ENCODE measurements at regions not wholly inside any gene's neighbourhood (a gene's known extent, or its start where the extent isn't known, plus 50 kb on each side); places are given as distances from the start of the nearest gene placed in this dataset.

DNA sequence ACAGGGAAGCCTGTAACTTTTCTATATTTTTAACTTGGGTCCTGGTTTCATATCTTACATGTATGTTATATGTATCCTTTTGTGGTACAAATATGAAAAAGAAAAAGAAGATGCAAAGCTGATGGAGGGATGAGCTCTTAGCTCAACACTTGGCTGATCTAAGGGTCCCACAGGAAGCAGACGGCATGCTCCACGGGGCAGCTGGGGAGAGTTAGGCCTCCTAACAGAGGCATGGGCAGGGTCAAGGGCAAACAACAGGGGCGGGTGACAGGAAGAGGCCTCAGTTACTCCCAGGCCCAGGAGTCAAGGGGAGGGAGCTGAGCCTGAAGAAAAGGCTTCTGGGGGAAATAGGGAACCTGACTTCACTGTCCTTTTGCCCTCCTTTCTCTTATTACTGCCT is 287.2 kb downstream of the ZSWIM6 start:
- Mint-ChIP-seq H3K4me3 (no peak overlapping the region), H3K4me1 (peaks cover 10% of the 10 kb centered on the region), H3K9me3 (no peaks in the 10 kb centered on the region), H3K27ac (no peak overlapping the region), H3K36me3 (no peaks in the 10 kb centered on the region), H3K27me3 (ENCODE audit: low read depth) (no peaks in the 10 kb centered on the region)
- no peak for TF ChIP-seq CTCF (IDR thresholded peaks at IDR 0.05; ENCODE audit: unreplicated experiment)
- DNase-seq (ENCODE audit: low spot score in 2 of 2, unreplicated experiment in 2 of 2), result no peak

DNA sequence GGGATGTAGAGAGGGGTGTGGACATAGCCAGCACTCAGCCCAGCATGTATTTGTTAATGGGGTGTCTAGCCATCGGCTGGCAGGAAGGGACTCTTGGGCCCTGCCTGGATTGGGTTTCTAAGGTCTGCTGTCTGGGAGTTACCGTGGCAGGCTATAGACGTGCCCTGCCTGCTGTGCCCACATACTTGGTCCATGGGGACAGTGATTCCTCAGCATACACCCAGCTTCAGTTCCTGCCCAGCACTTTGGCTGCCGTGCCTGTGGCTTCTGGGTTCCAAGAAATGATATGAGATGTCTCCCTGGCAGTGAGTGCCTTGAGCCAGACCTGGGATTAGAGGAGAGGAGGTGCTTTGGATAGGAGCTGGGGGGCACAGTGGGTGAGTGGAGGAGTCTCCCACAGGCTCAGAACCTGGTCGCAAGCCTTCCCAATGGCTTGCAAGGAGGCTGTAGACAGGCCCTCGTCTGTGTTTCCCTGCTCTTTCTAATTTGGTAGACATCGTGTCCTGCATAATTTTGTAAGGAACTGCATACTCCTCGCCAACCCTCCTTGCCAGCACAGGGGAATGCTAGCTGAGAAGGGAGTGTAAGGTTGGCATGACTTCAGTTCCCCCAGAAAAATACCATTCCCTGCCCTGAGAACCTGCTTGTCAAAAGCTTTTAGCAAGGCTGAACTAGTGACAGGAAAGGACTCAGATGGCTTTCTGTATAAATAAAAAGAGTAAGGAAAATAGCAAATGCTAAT is 287.9 kb downstream of the ZSWIM6 start:
- no peak overlapping the region for H3K4me3 Mint-ChIP-seq
- no peak for TF ChIP-seq CTCF (IDR thresholded peaks at IDR 0.05; ENCODE audit: unreplicated experiment)
- peaks cover 13% of the 10 kb centered on the region for H3K4me1 Mint-ChIP-seq
- no peaks in the 10 kb centered on the region for H3K9me3 Mint-ChIP-seq
- H3K36me3 Mint-ChIP-seq, result no peaks in the 10 kb centered on the region
- no peaks in the 10 kb centered on the region for H3K27me3 Mint-ChIP-seq (ENCODE audit: low read depth)
- no peak overlapping the region for H3K27ac Mint-ChIP-seq
- DNase-seq (ENCODE audit: low spot score in 2 of 2, unreplicated experiment in 2 of 2), result no peak

DNA sequence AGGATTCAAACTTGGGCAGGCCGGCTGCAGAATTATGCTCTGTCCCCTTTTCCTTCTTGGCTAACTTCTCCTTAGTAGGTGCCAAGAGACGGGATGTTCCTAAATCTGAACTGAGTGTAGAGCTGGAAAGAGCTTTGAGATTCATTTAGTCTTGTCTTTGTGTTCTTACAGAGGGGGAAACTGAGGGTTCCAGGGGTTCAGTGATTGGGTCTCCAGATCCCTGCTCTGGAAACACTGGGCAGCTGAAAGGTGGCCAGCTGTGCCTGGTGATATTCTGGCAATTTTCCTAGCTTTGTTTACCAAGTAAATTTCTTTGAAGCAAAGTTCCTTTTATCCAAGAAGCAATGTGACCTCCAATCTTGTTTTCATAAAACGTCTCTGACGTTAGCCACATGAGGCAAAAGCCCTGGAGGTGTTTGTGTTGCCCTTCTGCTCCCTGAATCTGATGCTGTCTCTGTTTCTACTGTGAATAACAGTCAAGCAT is 288.7 kb downstream of the ZSWIM6 start:
- Mint-ChIP-seq H3K36me3 (no peaks in the 10 kb centered on the region), H3K4me3 (no peak overlapping the region), H3K27me3 (ENCODE audit: low read depth) (no peaks in the 10 kb centered on the region), H3K9me3 (no peaks in the 10 kb centered on the region), H3K27ac (no peak overlapping the region), H3K4me1 (peaks cover 16% of the 10 kb centered on the region)
- no peak for DNase-seq (ENCODE audit: low spot score in 2 of 2, unreplicated experiment in 2 of 2)
- TF ChIP-seq CTCF (IDR thresholded peaks at IDR 0.05; ENCODE audit: unreplicated experiment), result no peak

DNA sequence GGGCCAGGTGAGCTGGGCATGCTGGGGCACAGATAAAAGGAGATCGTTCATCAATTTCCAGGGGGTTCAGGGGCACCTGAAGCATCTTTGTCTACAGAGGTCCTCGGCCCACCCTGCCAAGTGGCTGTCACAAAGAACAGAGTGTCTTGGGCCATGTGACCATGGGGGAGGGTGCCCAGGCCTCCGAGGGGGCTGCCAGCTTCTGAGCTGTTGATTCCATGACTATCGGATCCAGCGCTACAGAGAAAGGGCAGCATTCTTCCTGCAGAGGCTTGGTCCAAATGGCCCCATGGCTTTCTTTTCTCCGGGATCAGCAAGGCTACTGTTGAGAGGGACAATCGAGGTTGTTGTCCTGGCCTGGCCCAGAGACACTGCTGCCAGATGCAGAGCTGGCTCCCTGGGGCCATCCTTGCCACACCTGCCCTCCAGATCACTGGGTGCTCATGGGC is 289.2 kb downstream of the ZSWIM6 start:
- H3K4me3 Mint-ChIP-seq, result no peak overlapping the region
- no peaks in the 10 kb centered on the region for H3K36me3 Mint-ChIP-seq
- peaks cover 16% of the 10 kb centered on the region for H3K4me1 Mint-ChIP-seq
- H3K27me3 Mint-ChIP-seq (ENCODE audit: low read depth), result no peaks in the 10 kb centered on the region
- H3K9me3 Mint-ChIP-seq, result no peaks in the 10 kb centered on the region
- TF ChIP-seq CTCF (IDR thresholded peaks at IDR 0.05; ENCODE audit: unreplicated experiment), result no peak
- H3K27ac Mint-ChIP-seq, result no peak overlapping the region
- no peak for DNase-seq (ENCODE audit: low spot score in 2 of 2, unreplicated experiment in 2 of 2)

DNA sequence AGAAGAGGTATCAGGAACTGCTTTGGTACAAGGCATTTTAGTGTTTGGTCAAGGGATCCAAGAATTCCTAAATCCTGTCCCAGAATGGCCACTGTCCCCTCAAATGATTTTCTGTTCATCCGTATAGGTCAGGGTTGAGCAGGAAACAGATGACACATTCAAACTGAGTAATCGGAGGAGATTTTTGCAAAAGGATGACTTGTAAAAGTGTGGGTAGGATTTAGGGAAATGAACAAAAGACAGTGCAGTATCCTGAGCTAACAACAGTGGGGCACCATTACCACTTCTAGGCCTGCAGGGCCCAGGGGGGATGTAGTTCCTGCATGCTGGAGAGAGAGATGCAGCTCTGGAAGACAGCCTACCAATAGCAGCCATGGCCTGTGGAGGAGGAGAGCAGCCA is 290.1 kb downstream of the ZSWIM6 start:
- no peaks in the 10 kb centered on the region for H3K27me3 Mint-ChIP-seq (ENCODE audit: low read depth)
- peaks cover 16% of the 10 kb centered on the region for H3K4me1 Mint-ChIP-seq
- H3K4me3 Mint-ChIP-seq, result no peak overlapping the region
- TF ChIP-seq CTCF (IDR thresholded peaks at IDR 0.05; ENCODE audit: unreplicated experiment), result no peak
- DNase-seq (ENCODE audit: low spot score in 2 of 2, unreplicated experiment in 2 of 2), result no peak
- no peak overlapping the region for H3K27ac Mint-ChIP-seq
- no peaks in the 10 kb centered on the region for H3K9me3 Mint-ChIP-seq
- H3K36me3 Mint-ChIP-seq, result no peaks in the 10 kb centered on the region

Data from mesothelial cell of epicardium (in vitro differentiated cells).